A549 (cell line): ENCODE measurements at regions not wholly inside any gene's neighbourhood (a gene's known extent, or its start where the extent isn't known, plus 50 kb on each side); places are given as distances from the start of the nearest gene placed in this dataset.

ENCODE experiments used
- EHMT2 ChIP-seq: fragments of 200-600 bp; sonication (generic); IDR thresholded peaks from 2 replicates; pipeline ENCODE4 v1.6.1; 2016; ENCODE audit warnings: antibody characterized with exemption, low read depth, mild to moderate bottlenecking, moderate library complexity
- MAX ChIP-seq: IDR thresholded peaks from 2 replicates; pipeline ENCODE4 v1.6.1; 2012
- MAZ ChIP-seq: fragments of 150-350 bp; IDR thresholded peaks from 2 replicates; pipeline ENCODE4 v1.6.1; 2014; ENCODE audit warnings: antibody characterized with exemption, low read depth, low read length, borderline replicate concordance
- MYC ChIP-seq: IDR thresholded peaks from 2 replicates; pipeline ENCODE4 v1.6.1; 2012; ENCODE audit warnings: mild to moderate bottlenecking, inconsistent platforms, low read length, improper control_type of control experiment, borderline replicate concordance
- POLR2A ChIP-seq: IDR thresholded peaks from 2 replicates; pipeline ENCODE4 v1.6.1; 2012; ENCODE audit warnings: mild to moderate bottlenecking, low read length
- TF ChIP-seq, protein P1 (sequence below): fragments of >200 bp; sonication (Bioruptor Twin); formaldehyde crosslinking; IDR thresholded peaks from 3 replicates; pipeline ENCODE4 v1.5.1; 2016

GRCh38 chr18:1849386-1849785 is 721.9 kb downstream of the METTL4 start:
- TF ChIP-seq MYC: no peak
- no peak for TF ChIP-seq POLR2A
- TF ChIP-seq, protein P1, sequence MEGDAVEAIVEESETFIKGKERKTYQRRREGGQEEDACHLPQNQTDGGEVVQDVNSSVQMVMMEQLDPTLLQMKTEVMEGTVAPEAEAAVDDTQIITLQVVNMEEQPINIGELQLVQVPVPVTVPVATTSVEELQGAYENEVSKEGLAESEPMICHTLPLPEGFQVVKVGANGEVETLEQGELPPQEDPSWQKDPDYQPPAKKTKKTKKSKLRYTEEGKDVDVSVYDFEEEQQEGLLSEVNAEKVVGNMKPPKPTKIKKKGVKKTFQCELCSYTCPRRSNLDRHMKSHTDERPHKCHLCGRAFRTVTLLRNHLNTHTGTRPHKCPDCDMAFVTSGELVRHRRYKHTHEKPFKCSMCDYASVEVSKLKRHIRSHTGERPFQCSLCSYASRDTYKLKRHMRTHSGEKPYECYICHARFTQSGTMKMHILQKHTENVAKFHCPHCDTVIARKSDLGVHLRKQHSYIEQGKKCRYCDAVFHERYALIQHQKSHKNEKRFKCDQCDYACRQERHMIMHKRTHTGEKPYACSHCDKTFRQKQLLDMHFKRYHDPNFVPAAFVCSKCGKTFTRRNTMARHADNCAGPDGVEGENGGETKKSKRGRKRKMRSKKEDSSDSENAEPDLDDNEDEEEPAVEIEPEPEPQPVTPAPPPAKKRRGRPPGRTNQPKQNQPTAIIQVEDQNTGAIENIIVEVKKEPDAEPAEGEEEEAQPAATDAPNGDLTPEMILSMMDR: no peak
- no peak for TF ChIP-seq EHMT2
- TF ChIP-seq MAZ: no peak
- no peak for TF ChIP-seq MAX
